PC-9 (cell line): ENCODE measurements at regions not wholly inside any gene's neighbourhood (a gene's known extent, or its start where the extent isn't known, plus 50 kb on each side); places are given as distances from the start of the nearest gene placed in this dataset.

ENCODE experiments used
- BruUV-seq: library from RNA; stranded (reverse); fragments of 400-500 nt; replicated peaks from 2 replicates; lab custom pipeline; 2021; lab: Mats Ljungman, UMichigan
- CTCF ChIA-PET: fragments of 300-600 bp; sonication (Branson Sonifier 250); formaldehyde crosslinking; loops from one replicate; lab custom pipeline; 2022; ENCODE audit warnings: antibody characterized with exemption; lab: Charles Lee
- POLR2A ChIA-PET: fragments of 300-600 bp; sonication (Branson Sonifier 250); formaldehyde crosslinking; loops from one replicate; lab custom pipeline; 2022; ENCODE audit warnings: antibody characterized with exemption; ENCODE audit not compliant: unreplicated experiment; lab: Charles Lee
- DNase-seq, 2 experiments: peaks; one replicate each; pipeline versions ENCODE4 v3.0.0 to v3.0.0-alpha.2; 2015 to 2022; ENCODE audit warnings: mixed read lengths in 1 of 2
- H2AFZ ChIP-seq: fragments of 200-600 bp; sonication (generic); 2 replicates; pipeline ENCODE4 v1.8.1; 2017; ENCODE audit warnings: antibody characterized with exemption
- H3F3A ChIP-seq: fragments of 200-600 bp; sonication (generic); 2 replicates; pipeline ENCODE4 v1.8.1; 2017; ENCODE audit warnings: antibody characterized with exemption, mild to moderate bottlenecking, low read depth; ENCODE audit not compliant: insufficient read depth
- H3K27ac ChIP-seq: fragments of 200-600 bp; sonication (generic); 2 replicates; pipeline ENCODE4 v1.6.1; 2016; ENCODE audit warnings: mixed run types
- H3K27me3 ChIP-seq: fragments of 200-600 bp; sonication (generic); 2 replicates; pipeline ENCODE4 v1.6.1; 2016; ENCODE audit warnings: low read depth, mixed run types; ENCODE audit not compliant: insufficient read depth
- H3K36me3 ChIP-seq: fragments of 200-600 bp; sonication (generic); 2 replicates; pipeline ENCODE4 v1.6.1; 2016; ENCODE audit warnings: low read depth, mixed run types
- H3K4me1 ChIP-seq: fragments of 200-600 bp; sonication (generic); replicated peaks from 2 replicates; pipeline ENCODE4 v1.6.1; 2016; ENCODE audit warnings: mixed run types; ENCODE audit not compliant: insufficient read depth
- H3K4me2 ChIP-seq: fragments of 200-600 bp; sonication (generic); 2 replicates; pipeline ENCODE4 v1.6.1; 2017; ENCODE audit warnings: mixed run types
- H3K4me3 ChIP-seq: fragments of 200-600 bp; sonication (generic); 2 replicates; pipeline ENCODE4 v1.6.1; 2016; ENCODE audit warnings: mixed run types
- H3K79me2 ChIP-seq: fragments of 200-600 bp; sonication (generic); 2 replicates; pipeline ENCODE4 v1.6.1; 2017; ENCODE audit warnings: low read depth, mixed run types
- H3K9me2 ChIP-seq: fragments of 200-600 bp; sonication (generic); 2 replicates; pipeline ENCODE4 v1.8.1; 2017; ENCODE audit warnings: mild to moderate bottlenecking; ENCODE audit not compliant: insufficient read depth
- H3K9me3 ChIP-seq: fragments of 200-600 bp; sonication (generic); 2 replicates; pipeline ENCODE4 v1.8.1; 2016; ENCODE audit warnings: low read depth; ENCODE audit not compliant: insufficient read depth
- H4K20me1 ChIP-seq: fragments of 200-600 bp; sonication (generic); 2 replicates; pipeline ENCODE4 v1.8.1; 2017; ENCODE audit not compliant: insufficient read depth
- CTCF ChIP-seq: fragments of 200-600 bp; sonication (generic); conservative IDR thresholded peaks from 2 replicates; pipeline ENCODE4 v1.6.1; 2017; ENCODE audit warnings: mixed run types, antibody characterized with exemption, mild to moderate bottlenecking, moderate library complexity
- EZH2 ChIP-seq: fragments of 200-600 bp; sonication (generic); IDR thresholded peaks from 2 replicates; pipeline ENCODE4 v1.8.0; 2017; ENCODE audit warnings: antibody characterized with exemption, low read depth
- intact Hi-C: fragments of 100-400 bp; cut with micrococcal nuclease; formaldehyde crosslinking; loops from one replicate; pipeline ENCODE4 v1.10.0; 2022; ENCODE audit not compliant: unreplicated experiment

- POLR2A ChIA-PET: no interaction called here
- no peak overlapping the region for H3K4me2 ChIP-seq
- H2AFZ ChIP-seq: no peak overlapping the region
- intact Hi-C loops: no loop called here
- DNase-seq: no peak
- H3K79me2 ChIP-seq: no peaks in the 10 kb centered on the region
- no peaks in the 10 kb centered on the region for H3K4me1 ChIP-seq
- no peaks in the 10 kb centered on the region for H3K9me2 ChIP-seq
- TF ChIP-seq CTCF (no peak), EZH2 (no peak)
- peaks cover 5% of the 10 kb centered on the region; the same call in 1 of the 2 replicates for H3K27me3 ChIP-seq
- H3K9me3 ChIP-seq: no peaks in the 10 kb centered on the region
- H3F3A ChIP-seq: no peaks in the 10 kb centered on the region
- no peaks in the 10 kb centered on the region for H3K36me3 ChIP-seq
- no peak overlapping the region for H3K27ac ChIP-seq
- H4K20me1 ChIP-seq: no peaks in the 10 kb centered on the region
- CTCF ChIA-PET: no interaction called here
- no peak overlapping the region for H3K4me3 ChIP-seq
- BruUV-seq: no TSS peak
Measured at GRCh38 chr16:26363581-26363980, 671.8 kb downstream of the HS3ST4 start.

DNA sequence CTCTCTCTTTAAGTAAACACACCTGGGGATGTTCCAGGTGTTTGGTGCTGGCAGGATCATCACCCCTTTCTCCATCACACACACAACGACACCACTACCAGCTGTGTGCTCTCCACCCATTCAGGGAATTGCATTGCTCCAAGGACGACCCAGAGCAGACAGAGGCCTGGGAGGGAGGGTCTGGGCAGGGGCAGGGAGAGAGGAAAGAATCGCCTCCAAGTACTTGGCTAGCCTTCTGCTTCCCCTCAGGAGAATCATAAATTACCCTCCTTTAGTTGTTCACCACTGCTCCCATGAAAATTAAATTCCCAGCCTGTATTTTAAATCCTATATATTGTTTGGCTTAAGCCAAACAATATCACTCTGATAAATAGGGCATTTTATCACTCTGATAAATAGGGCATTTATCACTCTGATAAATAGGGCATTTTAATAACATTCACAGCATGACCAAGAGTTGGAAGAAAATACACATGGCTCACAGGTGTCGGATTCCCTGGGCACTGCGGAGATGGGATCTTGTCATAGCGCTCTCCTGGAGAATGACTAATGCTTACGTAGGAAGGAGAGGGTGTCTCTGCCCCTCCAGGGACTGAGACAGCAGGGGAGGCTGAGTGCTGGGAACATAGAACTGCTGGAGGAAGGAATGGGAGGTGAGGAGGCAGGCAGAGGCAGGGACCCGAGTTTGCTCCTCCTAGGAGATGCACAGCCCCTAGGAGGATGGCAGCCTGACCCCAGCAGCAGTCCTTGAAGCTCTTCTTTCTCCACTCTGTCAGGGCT is 673.6 kb downstream of the HS3ST4 start:
- no peak overlapping the region for H3K4me2 ChIP-seq

GRCh38 chr16:26371349-26371869 is 679.6 kb downstream of the HS3ST4 start:
- Histone ChIP-seq H3K4me3 (no peak overlapping the region), H2AFZ (no peak overlapping the region), H4K20me1 (0 out of 2 replicates have a peak, but pooled peaks cover 5% of the 10 kb centered on the region), H3K9me3 (peaks cover 8% of the 10 kb centered on the region), H3F3A (no peaks in the 10 kb centered on the region), H3K27ac (no peak overlapping the region), H3K36me3 (no peaks in the 10 kb centered on the region), H3K9me2 (no peaks in the 10 kb centered on the region), H3K4me2 (no peak overlapping the region), H3K79me2 (no peaks in the 10 kb centered on the region), H3K4me1 (no peaks in the 10 kb centered on the region), H3K27me3 (no peaks in the 10 kb centered on the region)
- no peak for DNase-seq
- CTCF ChIA-PET: no interaction called here
- TF ChIP-seq EZH2: no peak
- TF ChIP-seq CTCF: no peak
- intact Hi-C loops: no loop called here
- no TSS peak for BruUV-seq
- POLR2A ChIA-PET: no interaction called here

More for the DNA sequence above, 673.6 kb downstream of the HS3ST4 start:
- Histone ChIP-seq H3K4me1 (no peaks in the 10 kb centered on the region), H4K20me1 (no peaks in the 10 kb centered on the region), H3K27me3 (peaks cover under 1% of the 10 kb centered on the region; the same call in 1 of the 2 replicates), H3K9me2 (no peaks in the 10 kb centered on the region), H3K4me3 (no peak overlapping the region), H3K79me2 (no peaks in the 10 kb centered on the region), H3K9me3 (no peaks in the 10 kb centered on the region), H3K36me3 (no peaks in the 10 kb centered on the region), H3F3A (no peaks in the 10 kb centered on the region), H2AFZ (no peak overlapping the region), H3K27ac (no peak overlapping the region)
- BruUV-seq: no TSS peak
- intact Hi-C loops: no loop called here
- POLR2A ChIA-PET: no interaction called here
- no peak for DNase-seq
- TF ChIP-seq CTCF (no peak), EZH2 (no peak)
- CTCF ChIA-PET: no interaction called here
